ENCODE measurements at regions not wholly inside any gene's neighbourhood (a gene's known extent, or its start where the extent isn't known, plus 50 kb on each side); places are given as distances from the start of the nearest gene placed in this dataset.

DNA sequence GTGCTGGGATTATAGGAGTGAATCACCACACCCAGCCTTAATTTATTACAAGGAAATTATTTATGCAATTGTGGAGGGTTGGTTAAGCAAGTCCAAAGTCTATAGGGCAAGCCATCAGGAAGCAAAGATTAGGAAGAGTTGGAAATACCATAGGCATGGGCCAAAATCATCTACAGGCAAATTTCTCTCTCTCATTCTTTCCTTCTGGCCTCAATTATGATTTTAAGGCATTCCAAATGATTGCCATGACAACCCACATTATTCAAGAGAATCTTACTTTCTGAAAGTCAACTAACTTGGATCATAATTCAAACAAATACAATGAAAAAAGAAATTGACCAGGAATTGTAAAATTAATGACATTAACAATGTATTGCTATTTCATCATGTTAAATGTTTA lies 400.8 kb downstream of the GPM6A start:
- TF ChIP-seq, protein P1, sequence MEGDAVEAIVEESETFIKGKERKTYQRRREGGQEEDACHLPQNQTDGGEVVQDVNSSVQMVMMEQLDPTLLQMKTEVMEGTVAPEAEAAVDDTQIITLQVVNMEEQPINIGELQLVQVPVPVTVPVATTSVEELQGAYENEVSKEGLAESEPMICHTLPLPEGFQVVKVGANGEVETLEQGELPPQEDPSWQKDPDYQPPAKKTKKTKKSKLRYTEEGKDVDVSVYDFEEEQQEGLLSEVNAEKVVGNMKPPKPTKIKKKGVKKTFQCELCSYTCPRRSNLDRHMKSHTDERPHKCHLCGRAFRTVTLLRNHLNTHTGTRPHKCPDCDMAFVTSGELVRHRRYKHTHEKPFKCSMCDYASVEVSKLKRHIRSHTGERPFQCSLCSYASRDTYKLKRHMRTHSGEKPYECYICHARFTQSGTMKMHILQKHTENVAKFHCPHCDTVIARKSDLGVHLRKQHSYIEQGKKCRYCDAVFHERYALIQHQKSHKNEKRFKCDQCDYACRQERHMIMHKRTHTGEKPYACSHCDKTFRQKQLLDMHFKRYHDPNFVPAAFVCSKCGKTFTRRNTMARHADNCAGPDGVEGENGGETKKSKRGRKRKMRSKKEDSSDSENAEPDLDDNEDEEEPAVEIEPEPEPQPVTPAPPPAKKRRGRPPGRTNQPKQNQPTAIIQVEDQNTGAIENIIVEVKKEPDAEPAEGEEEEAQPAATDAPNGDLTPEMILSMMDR (IDR thresholded peaks at IDR 0.05): no peak
- TF ChIP-seq ZFX (IDR thresholded peaks at IDR 0.05; ENCODE audit: borderline replicate concordance): no peak

Data from 22Rv1 (cell line).